ENCODE measurements at regions not wholly inside any gene's neighbourhood (a gene's known extent, or its start where the extent isn't known, plus 50 kb on each side); places are given as distances from the start of the nearest gene placed in this dataset.

- H3K4me3 ChIP-seq (IDR thresholded peaks at IDR 0.05; ENCODE audit: insufficient read depth, low read depth, low read length), result no peak overlapping the region
- H3K36me3 ChIP-seq (ENCODE audit: insufficient read depth), result no peaks in the 10 kb centered on the region
- H3K4me2 ChIP-seq, result no peak overlapping the region
- H3K9ac ChIP-seq, result no peak overlapping the region
- no peak overlapping the region for H2AFZ ChIP-seq (ENCODE audit: low read depth)
- H3K27me3 ChIP-seq (ENCODE audit: insufficient read depth, low read depth), result no peaks in the 10 kb centered on the region
- no peaks in the 10 kb centered on the region for H4K20me1 ChIP-seq (ENCODE audit: insufficient read depth)
- TF ChIP-seq CTCF (conservative IDR thresholded peaks at IDR 0.05; ENCODE audit: low read depth, low read length), result no peak
- H3K4me1 ChIP-seq (ENCODE audit: low read depth, poor library complexity, severe bottlenecking), result no peaks in the 10 kb centered on the region
- no peaks in the 10 kb centered on the region for H3K79me2 ChIP-seq (ENCODE audit: insufficient read depth, low read depth)
- H3K27ac ChIP-seq, result no peak overlapping the region
Observed at GRCh38 chr5:53766673-53767072, 206.2 kb downstream of the NDUFS4 start.

GRCh38 chr5:53777864-53778618 is 217.6 kb downstream of the NDUFS4 start:
- H3K4me1 ChIP-seq (ENCODE audit: low read depth, poor library complexity, severe bottlenecking), result peaks cover 16% of the 10 kb centered on the region
- H3K27ac ChIP-seq, result peak overlapping the region; percentile 1; the same call in 1 of the 2 replicates
- H3K9ac ChIP-seq, result no peak overlapping the region; the same call in 1 of the 2 replicates
- no peaks in the 10 kb centered on the region for H3K27me3 ChIP-seq (ENCODE audit: insufficient read depth, low read depth)
- peak overlapping the region; percentile 52; the same call in 1 of the 2 replicates for H2AFZ ChIP-seq (ENCODE audit: low read depth)
- peak overlapping the region; percentile 33; the same call in 1 of the 2 replicates for H3K4me2 ChIP-seq
- H4K20me1 ChIP-seq (ENCODE audit: insufficient read depth), result no peaks in the 10 kb centered on the region
- TF ChIP-seq CTCF (conservative IDR thresholded peaks at IDR 0.05; ENCODE audit: low read depth, low read length), result no peak
- H3K4me3 ChIP-seq (IDR thresholded peaks at IDR 0.05; ENCODE audit: insufficient read depth, low read depth, low read length), result no peak overlapping the region
- no peaks in the 10 kb centered on the region for H3K79me2 ChIP-seq (ENCODE audit: insufficient read depth, low read depth)
- H3K36me3 ChIP-seq (ENCODE audit: insufficient read depth), result no peaks in the 10 kb centered on the region

- Histone ChIP-seq H3K27me3 (ENCODE audit: insufficient read depth, low read depth) (no peaks in the 10 kb centered on the region), H3K79me2 (ENCODE audit: insufficient read depth, low read depth) (no peaks in the 10 kb centered on the region), H2AFZ (ENCODE audit: low read depth) (no peak overlapping the region), H4K20me1 (ENCODE audit: insufficient read depth) (no peaks in the 10 kb centered on the region), H3K4me2 (no peak overlapping the region), H3K4me3 (IDR thresholded peaks at IDR 0.05; ENCODE audit: insufficient read depth, low read depth, low read length) (no peak overlapping the region), H3K27ac (no peak overlapping the region), H3K36me3 (ENCODE audit: insufficient read depth) (no peaks in the 10 kb centered on the region), H3K9ac (no peak overlapping the region), H3K4me1 (ENCODE audit: low read depth, poor library complexity, severe bottlenecking) (peaks cover 16% of the 10 kb centered on the region)
- TF ChIP-seq CTCF (conservative IDR thresholded peaks at IDR 0.05; ENCODE audit: low read depth, low read length), result no peak
Observed at GRCh38 chr5:53779541-53779981, 219.1 kb downstream of the NDUFS4 start.

- Histone ChIP-seq H3K4me1 (ENCODE audit: low read depth, poor library complexity, severe bottlenecking) (peaks cover 15% of the 10 kb centered on the region), H3K9ac (no peak overlapping the region), H4K20me1 (ENCODE audit: insufficient read depth) (no peaks in the 10 kb centered on the region)
Observed at GRCh38 chr5:53782620-53783019, 222.2 kb downstream of the NDUFS4 start.

More at GRCh38 chr5:53782620-53783019, 222.2 kb downstream of the NDUFS4 start:
- Histone ChIP-seq H3K4me2 (no peak overlapping the region), H3K27ac (no peak overlapping the region), H3K27me3 (ENCODE audit: insufficient read depth, low read depth) (no peaks in the 10 kb centered on the region), H3K4me3 (IDR thresholded peaks at IDR 0.05; ENCODE audit: insufficient read depth, low read depth, low read length) (no peak overlapping the region), H2AFZ (ENCODE audit: low read depth) (no peak overlapping the region), H3K36me3 (ENCODE audit: insufficient read depth) (no peaks in the 10 kb centered on the region), H3K79me2 (ENCODE audit: insufficient read depth, low read depth) (no peaks in the 10 kb centered on the region)
- no peak for TF ChIP-seq CTCF (conservative IDR thresholded peaks at IDR 0.05; ENCODE audit: low read depth, low read length)
